ENCODE measurements at regions not wholly inside any gene's neighbourhood (a gene's known extent, or its start where the extent isn't known, plus 50 kb on each side); places are given as distances from the start of the nearest gene placed in this dataset.

DNA sequence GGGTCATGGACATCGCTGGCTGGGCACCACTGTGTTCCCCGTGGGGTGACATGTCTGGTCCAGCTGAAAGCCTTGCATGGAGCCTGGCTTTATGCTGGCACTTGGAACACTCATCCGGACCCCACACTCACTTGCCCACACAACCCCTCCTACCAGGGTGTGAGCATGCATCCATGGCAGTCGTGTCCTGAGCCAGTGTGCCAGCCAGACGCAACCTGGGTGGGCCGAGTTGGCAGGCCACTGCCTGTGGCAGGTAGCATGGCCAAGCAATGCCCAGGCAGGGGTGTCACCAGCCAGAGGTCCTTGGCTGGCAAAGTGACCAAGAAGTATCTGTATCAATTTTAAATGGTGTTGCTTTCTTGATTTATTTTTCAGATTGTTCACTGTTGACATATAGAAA lies 141.7 kb downstream of the CCDC59 start:
- H3K36me3 ChIP-seq (ENCODE audit: control insufficient read depth, insufficient read depth, low read length) = no peaks in the 10 kb centered on the region
- intact Hi-C loops (cut with micrococcal nuclease) (no loop called here), in situ Hi-C loops (cut with MboI) (no loop called here)
- no peak for TF ChIP-seq GABPB2 (CRISPR knock-in tag; conservative IDR thresholded peaks at IDR 0.05)
- TF ChIP-seq KDM4B (IDR thresholded peaks at IDR 0.05; ENCODE audit: borderline replicate concordance in 2 of 2, low read depth in 1 of 2) = no peak
- TF ChIP-seq, protein P1, sequence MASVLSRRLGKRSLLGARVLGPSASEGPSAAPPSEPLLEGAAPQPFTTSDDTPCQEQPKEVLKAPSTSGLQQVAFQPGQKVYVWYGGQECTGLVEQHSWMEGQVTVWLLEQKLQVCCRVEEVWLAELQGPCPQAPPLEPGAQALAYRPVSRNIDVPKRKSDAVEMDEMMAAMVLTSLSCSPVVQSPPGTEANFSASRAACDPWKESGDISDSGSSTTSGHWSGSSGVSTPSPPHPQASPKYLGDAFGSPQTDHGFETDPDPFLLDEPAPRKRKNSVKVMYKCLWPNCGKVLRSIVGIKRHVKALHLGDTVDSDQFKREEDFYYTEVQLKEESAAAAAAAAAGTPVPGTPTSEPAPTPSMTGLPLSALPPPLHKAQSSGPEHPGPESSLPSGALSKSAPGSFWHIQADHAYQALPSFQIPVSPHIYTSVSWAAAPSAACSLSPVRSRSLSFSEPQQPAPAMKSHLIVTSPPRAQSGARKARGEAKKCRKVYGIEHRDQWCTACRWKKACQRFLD (CRISPR knock-in tag; IDR thresholded peaks at IDR 0.05) = no peak
- TF ChIP-seq, protein P2, sequence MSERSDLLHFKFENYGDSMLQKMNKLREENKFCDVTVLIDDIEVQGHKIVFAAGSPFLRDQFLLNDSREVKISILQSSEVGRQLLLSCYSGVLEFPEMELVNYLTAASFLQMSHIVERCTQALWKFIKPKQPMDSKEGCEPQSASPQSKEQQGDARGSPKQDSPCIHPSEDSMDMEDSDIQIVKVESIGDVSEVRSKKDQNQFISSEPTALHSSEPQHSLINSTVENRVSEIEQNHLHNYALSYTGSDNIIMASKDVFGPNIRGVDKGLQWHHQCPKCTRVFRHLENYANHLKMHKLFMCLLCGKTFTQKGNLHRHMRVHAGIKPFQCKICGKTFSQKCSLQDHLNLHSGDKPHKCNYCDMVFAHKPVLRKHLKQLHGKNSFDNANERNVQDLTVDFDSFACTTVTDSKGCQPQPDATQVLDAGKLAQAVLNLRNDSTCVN (CRISPR knock-in tag; IDR thresholded peaks at IDR 0.05) = no peak
- TF ChIP-seq ETS1 (conservative IDR thresholded peaks at IDR 0.05; ENCODE audit: control insufficient read depth, low read depth, low read length) = no peak
- TF ChIP-seq SMARCE1 (IDR thresholded peaks at IDR 0.05) = no peak
- no peak for TF ChIP-seq SP2 (IDR thresholded peaks at IDR 0.05; ENCODE audit: extremely low read depth, low read depth, low read length, poor library complexity, severe bottlenecking)
- no peak for TF ChIP-seq CBX8 (IDR thresholded peaks at IDR 0.05; ENCODE audit: borderline replicate concordance, extremely low read depth, low read depth, low read length, poor library complexity, severe bottlenecking)
- TF ChIP-seq ZNF76 (CRISPR knock-in tag; IDR thresholded peaks at IDR 0.05; ENCODE audit: borderline replicate concordance) = no peak
- no peak for TF ChIP-seq BHLHE40 (IDR thresholded peaks at IDR 0.05; ENCODE audit: low read length)
- TF ChIP-seq, protein P3, sequence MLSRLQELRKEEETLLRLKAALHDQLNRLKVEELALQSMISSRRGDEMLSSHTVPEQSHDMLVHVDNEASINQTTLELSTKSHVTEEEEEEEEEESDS (CRISPR knock-in tag; IDR thresholded peaks at IDR 0.05) = no peak
- no peaks in the 10 kb centered on the region for H4K20me1 ChIP-seq (replicated peaks; ENCODE audit: control insufficient read depth, insufficient read depth, low read length)
- ATAC-seq (no peak), FAIRE-seq (no peak), DNase-seq (ENCODE audit: extremely low read depth in 1 of 4, low spot score in 3 of 4) (no peak)
- no peaks in the 10 kb centered on the region for H3K27me3 ChIP-seq (ENCODE audit: control insufficient read depth in 2 of 2, insufficient read depth in 2 of 2, low read length in 2 of 2)
- H3K79me2 ChIP-seq (ENCODE audit: control insufficient read depth, insufficient read depth, low read length) = no peaks in the 10 kb centered on the region
- H3K4me3 ChIP-seq = no peak overlapping the region
- BruUV-seq (replicated peaks) = no TSS peak
- no peaks in the 10 kb centered on the region for H3K9me3 ChIP-seq (replicated peaks; ENCODE audit: control insufficient read depth, insufficient read depth, low read depth, low read length)
- H2AFZ ChIP-seq (ENCODE audit: low read depth, low read length) = no peak overlapping the region
- no peaks in the 10 kb centered on the region for H3K4me1 ChIP-seq (replicated peaks in 1 of 2; ENCODE audit: control insufficient read depth in 2 of 2, insufficient read depth in 2 of 2, low read length in 2 of 2)
- no peaks in the 10 kb centered on the region for H3K9me1 ChIP-seq (ENCODE audit: control insufficient read depth, insufficient read depth, low read length)
- WGBS (ENCODE audit: insufficient coverage, low coverage, missing lambda C conversion rate) = 0% methylated on average over 5 of the region's 6 CpGs
- no peak overlapping the region for H3K4me2 ChIP-seq (ENCODE audit: insufficient read depth, low read length)
- H3K9ac ChIP-seq (ENCODE audit: insufficient read depth in 1 of 2, low read depth in 2 of 2, low read length in 2 of 2) = no peak overlapping the region
- POLR2A ChIA-PET = no interaction called here
- CTCF ChIA-PET (ENCODE audit: low intra/inter-chr PET ratio) = no interaction called here
- no peak overlapping the region for H3K27ac ChIP-seq (ENCODE audit: extremely low read depth, low read depth, low read length)

Measured in K562 (cell line).